ENCODE measurements at regions not wholly inside any gene's neighbourhood (a gene's known extent, or its start where the extent isn't known, plus 50 kb on each side); places are given as distances from the start of the nearest gene placed in this dataset.

GRCh38 chr15:35229085-35229484, 144.0 kb upstream of the NANOGP8 start:
- CTCF ChIA-PET, result no interaction called here
- no peak for DNase-seq (ENCODE audit: extremely low spot score)
- no peak for TF ChIP-seq CTCF (IDR thresholded peaks at IDR 0.05; ENCODE audit: control extremely low read depth, extremely low read depth, low read depth, missing control alignments)
- POLR2A ChIA-PET, result interaction anchor here (0.7 kb wide), 1 partner anchor 202 kb away, joined by 4 read pairs; no protein-coding TSS in a partner anchor

- DNase-seq (ENCODE audit: extremely low spot score), result no peak
- ChIA-PET CTCF (interaction anchor here (1.2 kb wide), 1 partner anchor 8 kb away, joined by 3 read pairs; no protein-coding TSS in a partner anchor), POLR2A (no interaction called here)
- no peak for TF ChIP-seq CTCF (IDR thresholded peaks at IDR 0.05; ENCODE audit: control extremely low read depth, extremely low read depth, low read depth, missing control alignments)
Measured at GRCh38 chr15:35218215-35218614, 133.1 kb upstream of the NANOGP8 start.

- no peak for DNase-seq (ENCODE audit: extremely low spot score)
- ChIA-PET POLR2A (no interaction called here), CTCF (no interaction called here)
- TF ChIP-seq CTCF (IDR thresholded peaks at IDR 0.05; ENCODE audit: control extremely low read depth, extremely low read depth, low read depth, missing control alignments), result no peak
Measured at GRCh38 chr15:35215093-35215492, 130.0 kb upstream of the NANOGP8 start.

GRCh38 chr15:35211240-35211902, 126.3 kb upstream of the NANOGP8 start:
- ChIA-PET POLR2A (no interaction called here), CTCF (interaction anchor here (1.3 kb wide), 1 partner anchor 19 kb away, joined by 3 read pairs; no protein-coding TSS in a partner anchor)
- DNase-seq (ENCODE audit: extremely low spot score), result no peak
- TF ChIP-seq CTCF (IDR thresholded peaks at IDR 0.05; ENCODE audit: control extremely low read depth, extremely low read depth, low read depth, missing control alignments), result no peak

GRCh38 chr15:35210370-35210769, 125.3 kb upstream of the NANOGP8 start:
- ChIA-PET POLR2A (no interaction called here), CTCF (interaction anchor here (1.0 kb wide), 2 partner anchors 8 to 14 kb away, joined by 3 to 4 read pairs; no protein-coding TSS in a partner anchor)
- DNase-seq (ENCODE audit: extremely low spot score), result no peak
- no peak for TF ChIP-seq CTCF (IDR thresholded peaks at IDR 0.05; ENCODE audit: control extremely low read depth, extremely low read depth, low read depth, missing control alignments)

GRCh38 chr15:35209838-35210237, 124.7 kb upstream of the NANOGP8 start:
- no peak for DNase-seq (ENCODE audit: extremely low spot score)
- ChIA-PET POLR2A (no interaction called here), CTCF (interaction anchor here (1.0 kb wide), 2 partner anchors 8 to 14 kb away, joined by 3 to 4 read pairs; no protein-coding TSS in a partner anchor)
- no peak for TF ChIP-seq CTCF (IDR thresholded peaks at IDR 0.05; ENCODE audit: control extremely low read depth, extremely low read depth, low read depth, missing control alignments)
